Adrenal gland (tissue), 9 donors: ENCODE measurements at regions not wholly inside any gene's neighbourhood (a gene's known extent, or its start where the extent isn't known, plus 50 kb on each side); places are given as distances from the start of the nearest gene placed in this dataset.

Source experiments
- DNase-seq, 7 donors: peaks; one replicate each; pipeline ENCODE4 v3.0.0-alpha.2; 2019 to 2020
- H3K27ac ChIP-seq, 5 donors: fragments of 200-600 bp; sonication (generic) in 4 of 5; 1 replicate in 3 of 5; 2 replicates in 2 of 5; pipeline versions ENCODE4 v1.5.1 to v1.8.0; 2016 to 2020; ENCODE audit warnings: mild to moderate bottlenecking in 1 of 5
- H3K27me3 ChIP-seq: fragments of 200-600 bp; 2 replicates; pipeline ENCODE4 v1.8.0; 2021
- H3K36me3 ChIP-seq, 2 donors: fragments of 200-600 bp; replicated peaks in 1 of 2; 1 replicate in 1 of 2; 2 replicates in 1 of 2; pipeline versions ENCODE4 v1.5.1 to v1.8.0; 2018 to 2022
- H3K4me1 ChIP-seq, 2 donors: fragments of 200-600 bp; replicated peaks in 1 of 2; 1 replicate in 1 of 2; 2 replicates in 1 of 2; pipeline versions ENCODE4 v1.5.1 to v1.8.0; 2018 to 2021
- H3K4me3 ChIP-seq, 4 donors: fragments of 200-600 bp; sonication (generic) in 3 of 4; one replicate each; pipeline ENCODE4 v1.5.1; 2016 to 2018
- H3K9me3 ChIP-seq, 3 donors: fragments of 200-600 bp; sonication (generic) in 1 of 3; replicated peaks in 1 of 3; 1 replicate in 2 of 3; 2 replicates in 1 of 3; pipeline versions ENCODE4 v1.5.1 to v1.8.0; 2016 to 2021
- POLR2A ChIP-seq, 2 donors: fragments of 450-650 bp; IDR thresholded peaks; one replicate each; pipeline ENCODE4 v1.6.1; 2017; ENCODE audit warnings: antibody characterized with exemption in 2 of 2, mild to moderate bottlenecking in 2 of 2, moderate library complexity in 1 of 2
- WGBS, 4 donors: extraction: QIAGEN DNeasy Blood & Tissue Kit in 2 of 4; methylation state at CpG; one replicate each; pipeline versions ENCODE4 v1.1.5 to v1.1.7; 2013 to 2017; 5-methylcytosine and 5-hydroxymethylcytosine counted together
- intact Hi-C, 2 donors: fragments of 100-400 bp; cut with DNase I; formaldehyde crosslinking; loops; one replicate each; pipeline versions ENCODE4 v1.14.1 to v1.15.0; 2022 to 2023
- TF ChIP-seq, protein P1 (sequence below), 6 experiments: fragments of 450-650 bp in 4 of 6; fragments of 200-600 bp in 2 of 6; sonication (generic) in 1 of 6; IDR thresholded peaks; 1 replicate in 5 of 6; 2 replicates in 1 of 6; pipeline versions ENCODE4 v1.5.1 to v1.8.0; 2016 to 2021; ENCODE audit warnings: antibody characterized with exemption in 6 of 6, mild to moderate bottlenecking in 2 of 6, moderate library complexity in 1 of 6
- donor health status: healthy with polysubstance abuse.
- donor health status: Bipolar disorder and iron deficiency.
- donor health status: DM: yes; HTN: yes; CAD: no.
- donor health status: DM: no; HTN: no; CAD: no.
- donor health status: DM: no; HTN: no; CAD: no.

DNA sequence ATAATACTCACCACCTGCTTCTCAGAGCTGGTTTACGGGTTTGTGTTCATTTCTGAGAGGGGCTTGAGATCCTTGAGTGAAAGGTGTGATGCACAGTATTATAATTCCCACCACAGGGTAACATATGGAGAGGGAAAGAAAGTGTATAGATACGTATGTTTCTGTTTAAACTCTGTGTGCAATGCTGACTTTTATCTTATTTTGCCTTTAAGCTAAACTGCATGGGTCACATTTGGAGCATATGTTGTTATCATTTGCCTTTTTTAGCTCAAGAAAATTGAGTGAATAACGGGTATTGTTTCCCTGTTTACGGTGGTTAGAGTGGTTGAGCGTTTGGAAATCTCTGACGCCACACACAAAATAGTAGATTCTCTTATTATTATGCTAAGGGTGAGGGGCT lies 191.1 kb upstream of the NFIA start:
- H3K4me1 ChIP-seq = no peaks in the 10 kb centered on the region
- TF ChIP-seq, protein P1, sequence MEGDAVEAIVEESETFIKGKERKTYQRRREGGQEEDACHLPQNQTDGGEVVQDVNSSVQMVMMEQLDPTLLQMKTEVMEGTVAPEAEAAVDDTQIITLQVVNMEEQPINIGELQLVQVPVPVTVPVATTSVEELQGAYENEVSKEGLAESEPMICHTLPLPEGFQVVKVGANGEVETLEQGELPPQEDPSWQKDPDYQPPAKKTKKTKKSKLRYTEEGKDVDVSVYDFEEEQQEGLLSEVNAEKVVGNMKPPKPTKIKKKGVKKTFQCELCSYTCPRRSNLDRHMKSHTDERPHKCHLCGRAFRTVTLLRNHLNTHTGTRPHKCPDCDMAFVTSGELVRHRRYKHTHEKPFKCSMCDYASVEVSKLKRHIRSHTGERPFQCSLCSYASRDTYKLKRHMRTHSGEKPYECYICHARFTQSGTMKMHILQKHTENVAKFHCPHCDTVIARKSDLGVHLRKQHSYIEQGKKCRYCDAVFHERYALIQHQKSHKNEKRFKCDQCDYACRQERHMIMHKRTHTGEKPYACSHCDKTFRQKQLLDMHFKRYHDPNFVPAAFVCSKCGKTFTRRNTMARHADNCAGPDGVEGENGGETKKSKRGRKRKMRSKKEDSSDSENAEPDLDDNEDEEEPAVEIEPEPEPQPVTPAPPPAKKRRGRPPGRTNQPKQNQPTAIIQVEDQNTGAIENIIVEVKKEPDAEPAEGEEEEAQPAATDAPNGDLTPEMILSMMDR (IDR thresholded peaks at IDR 0.05) = no peak
- no peak for TF ChIP-seq POLR2A (IDR thresholded peaks at IDR 0.05)
- H3K36me3 ChIP-seq = no peaks in the 10 kb centered on the region
- WGBS, 4 donors = 85 to 89% (median 87%) methylated on average over 6 of the region's 6 CpGs
- H3K4me3 ChIP-seq = no peak overlapping the region
- intact Hi-C loops = no loop called here
- H3K9me3 ChIP-seq = no peaks in the 10 kb centered on the region
- peaks cover 6% of the 10 kb centered on the region for H3K27me3 ChIP-seq
- no peak overlapping the region for H3K27ac ChIP-seq
- DNase-seq = no peak

DNA sequence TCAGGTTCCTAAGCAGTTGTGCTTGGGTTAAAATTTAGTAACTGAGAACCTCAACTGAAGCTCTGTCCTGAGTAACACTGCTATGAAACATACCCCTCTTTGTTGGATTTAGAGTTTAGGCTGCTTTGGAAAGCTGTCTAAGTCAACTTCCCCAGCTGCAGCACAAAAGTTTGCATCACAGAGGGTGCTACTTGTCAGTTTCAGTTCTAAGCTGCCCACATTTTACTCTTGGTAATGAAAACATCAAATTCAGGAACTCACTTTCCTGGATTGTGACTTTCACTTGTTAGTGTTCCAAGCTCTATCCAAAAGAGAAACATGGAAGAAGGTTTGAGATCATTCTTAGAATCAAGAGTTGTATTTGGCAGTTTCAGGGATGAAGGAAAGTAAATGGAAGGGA lies 191.7 kb upstream of the NFIA start:
- H3K4me1 ChIP-seq = no peaks in the 10 kb centered on the region
- intact Hi-C loops = no loop called here
- H3K4me3 ChIP-seq = no peak overlapping the region
- DNase-seq = no peak
- H3K36me3 ChIP-seq = no peaks in the 10 kb centered on the region
- no peak overlapping the region for H3K27ac ChIP-seq
- H3K27me3 ChIP-seq = peaks cover 6% of the 10 kb centered on the region
- TF ChIP-seq, protein P1 (IDR thresholded peaks at IDR 0.05) = no peak
- TF ChIP-seq POLR2A (IDR thresholded peaks at IDR 0.05) = no peak
- H3K9me3 ChIP-seq = no peaks in the 10 kb centered on the region

DNA sequence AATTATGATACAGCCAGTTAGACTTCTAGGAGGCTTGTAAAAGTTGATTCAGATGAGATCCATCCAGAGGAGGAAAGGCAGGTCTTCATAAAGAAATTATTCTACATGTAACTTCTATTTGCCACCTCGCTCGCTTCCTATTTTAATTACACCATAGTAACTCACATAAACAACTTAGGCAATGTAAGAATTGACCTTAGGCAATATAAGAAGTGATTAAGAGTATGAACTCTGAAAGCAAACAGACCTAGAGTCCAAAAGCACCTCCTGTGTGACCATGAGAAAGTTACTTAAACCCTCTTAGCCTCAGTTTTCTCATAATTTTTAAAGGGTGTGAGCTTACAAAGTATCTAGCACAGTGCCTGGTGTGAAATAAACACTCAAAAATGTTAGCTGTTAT lies 192.7 kb upstream of the NFIA start:
- intact Hi-C loops = no loop called here
- WGBS, 4 donors = 96 to 97% (median 96%) methylated on average over 2 of the region's 2 CpGs
- no peak for DNase-seq

DNA sequence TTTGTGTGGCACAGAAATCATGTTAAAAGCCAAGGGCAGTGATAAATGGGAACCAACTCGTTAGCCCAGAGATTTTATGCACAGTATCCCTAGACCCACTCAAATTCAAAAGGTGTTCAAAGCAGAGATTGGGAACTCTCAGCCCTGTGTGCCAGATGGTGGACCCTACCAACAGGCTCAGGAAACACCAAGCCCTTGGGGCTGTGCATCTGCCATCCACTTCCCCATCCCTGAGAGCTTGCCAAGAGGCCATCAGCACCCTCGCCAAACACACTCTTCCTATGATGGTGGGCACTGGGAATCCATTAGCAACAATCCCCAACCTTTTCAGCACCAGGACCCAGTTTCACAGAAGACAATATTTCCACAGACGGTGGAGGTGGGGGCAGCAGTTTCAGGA lies 194.2 kb upstream of the NFIA start:
- intact Hi-C loops = no loop called here
- Histone ChIP-seq H3K27ac (no peak overlapping the region), H3K4me1 (no peaks in the 10 kb centered on the region), H3K36me3 (no peaks in the 10 kb centered on the region), H3K27me3 (peaks cover 6% of the 10 kb centered on the region), H3K9me3 (no peaks in the 10 kb centered on the region), H3K4me3 (no peak overlapping the region)
- 66 to 75% (median 70%) methylated on average over 2 to 3 of the region's 3 CpGs for WGBS, 4 donors
- DNase-seq = no peak
- no peak for TF ChIP-seq POLR2A (IDR thresholded peaks at IDR 0.05)
- TF ChIP-seq, protein P1 (IDR thresholded peaks at IDR 0.05) = no peak

More for the DNA sequence above, 192.7 kb upstream of the NFIA start:
- Histone ChIP-seq H3K36me3 (no peaks in the 10 kb centered on the region), H3K4me3 (no peak overlapping the region), H3K27me3 (peaks cover 6% of the 10 kb centered on the region), H3K4me1 (no peaks in the 10 kb centered on the region), H3K27ac (no peak overlapping the region), H3K9me3 (no peaks in the 10 kb centered on the region)
- TF ChIP-seq, protein P1 (IDR thresholded peaks at IDR 0.05) = no peak
- TF ChIP-seq POLR2A (IDR thresholded peaks at IDR 0.05) = no peak
